SK-MEL-5 (cell line): ENCODE measurements at regions not wholly inside any gene's neighbourhood (a gene's known extent, or its start where the extent isn't known, plus 50 kb on each side); places are given as distances from the start of the nearest gene placed in this dataset.

Experiments used
- DNase-seq: peaks from one replicate; pipeline ENCODE4 v3.0.0-alpha.2; 2016; ENCODE audit warnings: low read depth, low spot score
- in situ Hi-C: cut with HindIII; loops from 2 replicates; pipeline ENCODE4 v1.10.0; 2016; ENCODE audit warnings: low sequenced_read_pairs, high pct_unique_total_duplicates, low pct_unique_long_range_greater_than_20kb

DNA sequence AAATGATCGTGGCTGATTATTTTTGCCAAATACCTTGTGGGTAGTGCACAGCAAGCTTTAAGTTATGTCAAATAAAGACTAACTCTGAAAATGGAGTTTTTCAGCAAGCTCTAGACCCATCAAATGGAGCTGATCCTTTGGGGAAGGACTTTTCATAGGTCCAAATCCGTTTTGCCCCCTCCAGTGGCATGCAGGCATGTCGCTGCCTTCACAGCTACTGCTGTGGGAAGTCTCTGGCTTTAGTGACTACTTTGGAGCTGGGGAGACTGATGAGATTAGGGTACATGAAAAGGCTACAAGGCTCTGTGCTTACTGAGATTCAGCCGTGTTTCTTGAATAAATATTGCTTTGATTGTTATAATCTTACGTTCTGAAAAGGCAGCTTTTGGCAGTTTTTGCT lies 106.6 kb upstream of the HS3ST1 start:
- in situ Hi-C loops = no loop called here

DNA sequence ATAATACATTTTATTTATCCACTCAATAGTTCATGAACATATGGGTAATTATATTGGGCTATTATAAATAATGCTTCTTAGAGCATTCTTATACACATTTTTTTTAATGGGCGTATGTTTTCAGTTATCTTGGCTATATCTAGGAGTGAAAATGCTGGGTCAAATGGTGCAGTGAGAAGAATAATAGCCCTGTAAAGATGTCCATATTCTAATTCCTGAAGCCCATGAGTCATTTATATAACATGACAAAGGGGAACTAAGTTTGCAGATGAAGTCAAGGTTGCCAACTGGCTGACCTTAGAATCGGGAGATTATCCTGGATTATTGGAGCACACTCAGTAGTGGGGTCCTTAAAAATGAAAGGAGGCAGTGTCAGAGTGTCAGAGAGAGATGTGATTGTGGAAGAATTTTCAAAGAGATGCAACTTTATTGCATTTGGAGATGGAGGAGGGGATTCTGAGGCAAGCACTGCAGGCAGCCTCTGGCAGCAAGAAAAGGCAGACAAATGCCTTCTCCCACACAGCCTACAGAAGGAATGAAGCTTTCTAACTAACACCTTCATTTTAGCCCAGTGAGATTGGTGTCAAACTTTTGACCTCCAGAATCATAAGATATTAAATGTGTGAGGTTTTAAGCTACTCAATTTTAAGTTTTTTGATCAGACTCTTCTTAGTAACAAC lies 106.1 kb upstream of the HS3ST1 start:
- in situ Hi-C loops = no loop called here
- no peak for DNase-seq

More for the DNA sequence above, 106.6 kb upstream of the HS3ST1 start:
- no peak for DNase-seq

GRCh38 chr4:11532138-11532537 lies 103.4 kb upstream of the HS3ST1 start:
- in situ Hi-C loops = no loop called here
- DNase-seq = no peak

- DNase-seq = no peak
- in situ Hi-C loops = no loop called here
Observed at GRCh38 chr4:11529625-11530201, 101.0 kb upstream of the HS3ST1 start.

DNA sequence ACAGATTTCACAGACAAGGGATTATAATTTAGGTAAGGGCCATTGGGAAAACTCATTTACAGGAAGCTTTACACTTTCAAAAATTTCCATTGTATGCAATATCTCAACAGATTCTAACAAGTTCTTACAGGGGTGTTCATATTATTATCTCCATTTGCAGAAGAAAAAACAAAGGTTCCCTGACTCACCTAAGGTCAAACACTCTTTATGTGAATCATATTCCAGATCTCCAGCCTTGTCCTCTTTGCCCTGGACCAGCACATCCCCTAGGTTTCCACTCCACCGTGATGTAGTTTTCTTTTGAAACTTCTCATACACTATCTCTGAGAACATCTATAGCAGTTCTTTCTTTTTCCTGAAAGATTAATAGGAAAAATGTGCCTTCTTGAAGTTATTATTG lies 96.4 kb upstream of the HS3ST1 start:
- no peak for DNase-seq
- in situ Hi-C loops = no loop called here

- DNase-seq = no peak
- in situ Hi-C loops = no loop called here
Observed at GRCh38 chr4:11518754-11519153, 90.1 kb upstream of the HS3ST1 start.

DNA sequence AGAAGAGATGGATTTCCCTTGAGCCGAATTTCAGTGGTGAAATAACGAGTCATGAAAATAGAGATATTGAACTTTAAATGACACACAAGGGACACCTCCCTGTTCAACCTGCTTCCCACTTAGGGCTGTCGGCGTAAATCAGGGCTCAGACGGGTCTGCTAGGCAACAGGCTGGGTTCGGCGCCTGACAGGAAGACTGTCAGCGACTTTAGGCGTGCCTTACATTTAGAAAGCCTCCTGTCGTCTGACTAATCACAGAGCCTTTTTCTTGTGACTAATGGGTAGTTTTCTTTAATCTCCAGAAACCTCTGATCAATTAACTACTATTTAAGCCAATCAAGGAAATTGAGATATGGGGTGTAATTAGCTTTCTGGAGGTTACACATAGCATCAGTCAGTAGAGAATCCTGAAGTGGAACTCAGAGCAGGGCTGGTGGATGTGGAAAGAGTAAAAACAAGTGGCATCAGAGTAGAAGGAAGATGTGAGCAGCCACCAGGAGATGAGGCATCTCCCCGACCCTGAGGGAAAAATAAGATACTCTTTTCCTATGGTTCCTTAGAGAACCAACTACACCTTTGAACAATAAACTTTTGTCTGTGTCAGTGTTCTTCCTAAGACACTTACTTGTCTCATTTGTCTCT lies 86.2 kb upstream of the HS3ST1 start:
- in situ Hi-C loops = no loop called here
- no peak for DNase-seq

- no peak for DNase-seq
- in situ Hi-C loops = no loop called here
Observed at GRCh38 chr4:11514003-11514402, 85.3 kb upstream of the HS3ST1 start.

DNA sequence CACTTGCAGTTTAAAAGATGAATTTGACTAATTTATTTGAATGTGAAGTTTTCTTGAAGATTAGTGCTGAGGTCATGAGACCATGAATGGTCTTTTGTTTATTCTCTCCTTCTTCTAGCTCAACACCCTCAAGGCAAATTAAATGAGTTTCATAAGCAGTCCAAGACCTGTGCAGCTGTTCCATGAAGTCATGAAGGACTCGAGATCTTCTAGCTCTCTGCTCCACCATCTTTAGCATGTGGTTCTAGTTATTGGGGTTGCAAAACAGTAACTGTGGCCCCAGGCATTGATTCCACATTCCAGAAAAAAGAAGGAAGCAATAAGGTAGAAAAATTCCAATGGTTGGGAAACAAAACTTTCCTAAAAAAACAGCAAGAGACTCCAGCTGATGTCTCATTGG lies 84.2 kb upstream of the HS3ST1 start:
- DNase-seq = peak; percentile 62
- in situ Hi-C loops = no loop called here

GRCh38 chr4:11511321-11511720 lies 82.6 kb upstream of the HS3ST1 start:
- in situ Hi-C loops = no loop called here
- DNase-seq = no peak

DNA sequence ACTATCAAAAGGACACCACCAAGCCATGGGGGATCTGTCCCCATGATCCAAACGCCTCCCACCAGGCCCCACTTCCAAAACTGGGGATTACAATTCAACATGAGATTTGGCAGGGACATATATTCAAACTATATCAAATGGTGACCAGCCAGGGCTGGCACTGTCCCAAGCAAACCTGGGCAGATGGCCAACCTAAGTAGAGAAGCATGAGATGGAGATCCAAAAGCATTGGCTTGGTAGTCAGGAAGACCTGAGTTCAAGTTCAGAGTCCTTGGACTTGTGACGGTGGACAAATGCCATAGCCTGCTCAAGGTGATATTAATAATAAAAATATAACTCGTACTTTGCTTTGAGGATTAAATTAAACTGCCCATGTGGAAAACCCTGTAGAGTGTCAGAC lies 79.2 kb upstream of the HS3ST1 start:
- in situ Hi-C loops = no loop called here
- no peak for DNase-seq

GRCh38 chr4:11506194-11506593 lies 77.5 kb upstream of the HS3ST1 start:
- in situ Hi-C loops = no loop called here
- no peak for DNase-seq

DNA sequence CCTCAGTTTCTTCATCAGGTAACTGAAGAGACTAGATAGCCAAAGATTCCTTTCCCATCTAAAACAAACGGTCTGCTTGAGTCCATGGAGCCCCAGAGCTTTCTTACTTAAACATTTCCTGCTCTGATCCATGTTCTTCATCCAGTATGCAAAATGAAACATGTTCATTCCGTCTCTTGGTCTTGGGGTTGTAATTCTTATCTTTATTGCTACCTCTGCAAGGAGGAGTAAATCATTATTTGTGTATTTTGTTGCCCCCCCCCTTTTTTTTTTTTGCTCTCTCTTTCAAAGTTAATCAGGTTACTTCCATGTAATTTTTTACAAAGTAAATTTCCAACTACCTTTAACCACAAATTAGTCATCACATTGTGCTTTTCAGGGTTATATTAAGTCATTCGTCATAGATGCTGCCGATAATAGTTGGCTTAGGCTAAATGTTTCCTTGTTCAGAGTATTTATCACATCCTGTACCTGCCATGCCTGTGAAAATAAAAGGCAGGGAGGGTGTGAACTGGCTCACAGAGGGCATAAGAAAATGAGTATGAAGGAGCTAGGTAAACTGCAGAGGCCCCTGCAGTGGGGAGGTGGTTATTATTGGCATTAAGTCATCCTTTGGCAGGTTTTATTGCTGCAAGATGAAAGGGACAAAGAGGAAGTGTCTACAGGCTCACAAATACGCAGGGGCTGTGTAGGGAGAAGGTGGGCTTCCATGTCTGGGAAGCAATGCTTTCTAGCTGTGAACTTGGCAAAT lies 76.7 kb upstream of the HS3ST1 start:
- in situ Hi-C loops = no loop called here
- no peak for DNase-seq

DNA sequence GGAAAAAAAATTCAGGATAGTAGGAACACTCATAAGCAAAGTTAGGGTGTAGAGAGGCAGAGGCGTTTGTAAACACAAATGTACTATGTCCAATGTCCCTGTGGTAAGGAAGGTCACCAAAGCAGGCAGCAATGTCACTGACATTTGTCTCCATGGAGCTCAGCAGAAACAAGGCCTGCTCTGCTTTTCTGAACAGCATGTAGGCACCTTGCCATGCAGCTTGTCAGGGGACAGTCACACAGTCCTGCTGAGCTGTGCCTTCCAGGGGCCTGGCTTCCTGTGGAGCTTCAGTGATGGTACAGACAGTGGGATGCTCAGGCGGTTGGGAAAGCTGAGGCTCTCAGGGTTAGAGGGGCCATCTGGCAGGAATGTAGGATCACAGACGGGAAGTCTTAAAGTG lies 74.5 kb upstream of the HS3ST1 start:
- in situ Hi-C loops = no loop called here
- DNase-seq = no peak

DNA sequence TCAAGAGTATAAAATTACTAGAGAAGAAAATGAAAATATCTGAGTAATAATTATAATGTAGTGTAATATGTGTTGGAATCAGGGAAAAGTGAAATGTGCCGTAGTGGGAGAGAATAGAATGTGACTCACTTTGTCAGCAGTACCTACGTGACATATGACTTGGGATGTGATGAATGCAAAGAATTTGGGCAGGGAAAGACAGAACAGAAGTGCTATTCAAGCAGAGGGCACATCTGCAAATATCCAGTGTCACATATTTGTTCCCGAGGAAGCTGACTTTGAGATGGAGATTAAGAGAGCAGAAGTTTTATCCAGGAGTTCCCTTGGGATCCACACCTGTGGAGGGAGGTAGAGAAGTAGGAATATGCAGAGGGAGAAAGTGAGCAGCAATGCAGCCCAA lies 69.3 kb upstream of the HS3ST1 start:
- DNase-seq = no peak
- in situ Hi-C loops = no loop called here

- in situ Hi-C loops = no loop called here
- no peak for DNase-seq
Observed at GRCh38 chr4:11497212-11497806, 68.6 kb upstream of the HS3ST1 start.

DNA sequence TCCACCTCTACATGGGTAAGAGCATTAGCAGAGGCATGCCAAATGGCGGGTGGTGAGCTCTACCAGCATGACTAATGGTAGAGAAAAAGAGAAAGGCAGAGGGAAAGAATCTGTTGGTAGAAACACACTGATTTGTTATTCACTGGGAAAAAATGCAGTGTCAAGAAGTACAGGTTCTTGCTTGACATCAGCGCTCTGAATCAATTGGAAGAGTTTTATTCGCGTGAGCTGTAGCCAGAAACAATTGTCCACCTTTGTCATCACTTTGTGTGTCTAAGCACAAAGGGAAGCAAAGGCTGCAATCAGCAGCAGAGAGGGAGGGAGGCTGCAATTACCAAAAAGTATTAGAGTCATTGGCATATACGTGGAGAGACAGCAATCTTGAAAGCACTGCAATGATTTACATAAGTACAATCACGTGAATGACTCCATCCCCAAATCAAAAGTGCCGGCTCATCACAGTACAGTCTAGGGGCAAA lies 67.7 kb upstream of the HS3ST1 start:
- no peak for DNase-seq
- in situ Hi-C loops = no loop called here

DNA sequence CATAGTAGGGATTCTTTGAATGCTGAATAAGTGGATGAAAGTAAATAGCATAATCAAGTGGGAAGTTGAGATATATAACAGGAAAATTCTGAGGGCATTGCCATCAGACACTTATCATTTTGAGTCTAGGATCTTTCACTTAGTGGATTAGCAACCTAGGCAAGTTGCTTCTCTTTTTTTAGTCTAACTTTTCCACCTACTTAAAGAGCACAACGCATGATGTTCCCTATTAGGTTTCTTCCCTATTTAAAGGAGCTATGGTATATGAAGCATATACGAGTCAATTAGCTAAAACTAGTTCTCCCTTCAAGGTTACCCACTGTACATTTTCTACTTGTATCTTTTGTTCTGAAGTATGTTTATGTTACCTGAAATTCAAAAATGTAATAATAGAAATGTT lies 67.1 kb upstream of the HS3ST1 start:
- in situ Hi-C loops = no loop called here
- no peak for DNase-seq
